HFF-Myc (cell line): ENCODE measurements at regions not wholly inside any gene's neighbourhood (a gene's known extent, or its start where the extent isn't known, plus 50 kb on each side); places are given as distances from the start of the nearest gene placed in this dataset.

Source experiments
- DNase-seq: peaks from one replicate; pipeline ENCODE4 v3.0.0-alpha.2; 2011; ENCODE audit warnings: low read depth; ENCODE audit errors: extremely low read depth
- H3K4me3 ChIP-seq: replicated peaks from 2 replicates; pipeline ENCODE4 v1.5.1; 2011; ENCODE audit warnings: low read depth, mild to moderate bottlenecking, control low read depth, low read length
- CTCF ChIP-seq: IDR thresholded peaks from 2 replicates; pipeline ENCODE4 v1.5.1; 2012; ENCODE audit warnings: mild to moderate bottlenecking, low read depth, low read length, control low read depth; ENCODE audit errors: missing control alignments

GRCh38 chr11:114784891-114785290 is 106.6 kb downstream of the NXPE2 start:
- no peak for TF ChIP-seq CTCF
- no peak overlapping the region for H3K4me3 ChIP-seq
- no peak for DNase-seq

GRCh38 chr11:114785820-114786219 is 107.5 kb downstream of the NXPE2 start:
- H3K4me3 ChIP-seq, result no peak overlapping the region
- TF ChIP-seq CTCF, result no peak
- DNase-seq, result no peak

GRCh38 chr11:114787126-114787525 is 108.8 kb downstream of the NXPE2 start:
- no peak overlapping the region for H3K4me3 ChIP-seq
- DNase-seq, result no peak
- TF ChIP-seq CTCF, result no peak

- DNase-seq, result no peak
- no peak overlapping the region for H3K4me3 ChIP-seq
- no peak for TF ChIP-seq CTCF
Observed at GRCh38 chr11:114790910-114791309, 112.6 kb downstream of the NXPE2 start.

GRCh38 chr11:114794048-114794684 is 115.8 kb downstream of the NXPE2 start:
- no peak overlapping the region for H3K4me3 ChIP-seq
- TF ChIP-seq CTCF, result no peak
- no peak for DNase-seq

GRCh38 chr11:114796954-114797721 is 118.8 kb downstream of the NXPE2 start:
- H3K4me3 ChIP-seq, result no peak overlapping the region
- DNase-seq, result no peak
- TF ChIP-seq CTCF, result no peak

GRCh38 chr11:114799476-114799875 is 121.1 kb downstream of the NXPE2 start:
- no peak overlapping the region for H3K4me3 ChIP-seq
- no peak for TF ChIP-seq CTCF
- no peak for DNase-seq
